Neural crest cell (in vitro differentiated cells): ENCODE measurements at regions not wholly inside any gene's neighbourhood (a gene's known extent, or its start where the extent isn't known, plus 50 kb on each side); places are given as distances from the start of the nearest gene placed in this dataset.

Source experiments
- DNase-seq: peaks from one replicate; pipeline ENCODE4 v3.0.0; 2021; ENCODE audit warnings: low read depth, mixed read lengths, low spot score
- H3K27ac Mint-ChIP-seq: one replicate; pipeline ENCODE4 v1.8.0; 2021; ENCODE audit warnings: mild to moderate bottlenecking, mixed read lengths; ENCODE audit not compliant: unreplicated experiment
- H3K27me3 Mint-ChIP-seq: 2 replicates; pipeline ENCODE4 v1.8.0; 2021; ENCODE audit warnings: low read depth, mild to moderate bottlenecking, mixed read lengths
- H3K36me3 Mint-ChIP-seq: 2 replicates; pipeline ENCODE4 v1.8.0; 2021; ENCODE audit warnings: low read depth, mild to moderate bottlenecking, mixed read lengths
- H3K4me1 Mint-ChIP-seq: 2 replicates; pipeline ENCODE4 v1.8.0; 2021; ENCODE audit warnings: mixed read lengths
- H3K4me3 Mint-ChIP-seq: one replicate; pipeline ENCODE4 v1.8.0; 2021; ENCODE audit warnings: mild to moderate bottlenecking, mixed read lengths
- H3K9me3 Mint-ChIP-seq: 2 replicates; pipeline ENCODE4 v1.8.0; 2021; ENCODE audit warnings: mixed read lengths
- TF ChIP-seq, protein P1 (sequence below): fragments of 200-600 bp; sonication (generic); conservative IDR thresholded peaks from 2 replicates; pipeline ENCODE4 v1.5.0; 2021; ENCODE audit warnings: antibody characterized with exemption, mild to moderate bottlenecking

DNA sequence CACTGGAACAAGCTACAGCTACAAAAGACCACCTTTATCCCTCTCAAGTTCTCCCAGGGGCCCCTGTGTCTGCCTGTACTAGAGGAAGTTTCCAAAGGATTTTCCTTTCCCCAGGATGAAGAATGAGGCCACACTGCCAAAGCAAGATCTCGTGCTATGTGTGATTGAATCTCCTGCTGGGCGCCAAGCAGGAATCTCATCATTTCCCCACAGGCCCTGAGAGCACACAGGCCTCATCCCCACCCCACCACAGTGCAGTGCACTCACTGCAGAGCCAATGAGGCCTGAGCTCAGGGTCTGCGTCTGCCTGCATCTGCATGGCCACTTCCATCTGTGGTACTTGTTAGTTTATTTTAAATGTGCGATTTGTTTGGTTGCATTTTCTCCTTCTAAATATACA lies 387.4 kb upstream of the ASIC2 start:
- no peak overlapping the region for H3K27ac Mint-ChIP-seq
- peaks cover 8% of the 10 kb centered on the region for H3K27me3 Mint-ChIP-seq
- H3K9me3 Mint-ChIP-seq, result no peaks in the 10 kb centered on the region
- no peaks in the 10 kb centered on the region for H3K36me3 Mint-ChIP-seq
- no peaks in the 10 kb centered on the region for H3K4me1 Mint-ChIP-seq
- H3K4me3 Mint-ChIP-seq, result no peak overlapping the region
- no peak for DNase-seq
- TF ChIP-seq, protein P1, sequence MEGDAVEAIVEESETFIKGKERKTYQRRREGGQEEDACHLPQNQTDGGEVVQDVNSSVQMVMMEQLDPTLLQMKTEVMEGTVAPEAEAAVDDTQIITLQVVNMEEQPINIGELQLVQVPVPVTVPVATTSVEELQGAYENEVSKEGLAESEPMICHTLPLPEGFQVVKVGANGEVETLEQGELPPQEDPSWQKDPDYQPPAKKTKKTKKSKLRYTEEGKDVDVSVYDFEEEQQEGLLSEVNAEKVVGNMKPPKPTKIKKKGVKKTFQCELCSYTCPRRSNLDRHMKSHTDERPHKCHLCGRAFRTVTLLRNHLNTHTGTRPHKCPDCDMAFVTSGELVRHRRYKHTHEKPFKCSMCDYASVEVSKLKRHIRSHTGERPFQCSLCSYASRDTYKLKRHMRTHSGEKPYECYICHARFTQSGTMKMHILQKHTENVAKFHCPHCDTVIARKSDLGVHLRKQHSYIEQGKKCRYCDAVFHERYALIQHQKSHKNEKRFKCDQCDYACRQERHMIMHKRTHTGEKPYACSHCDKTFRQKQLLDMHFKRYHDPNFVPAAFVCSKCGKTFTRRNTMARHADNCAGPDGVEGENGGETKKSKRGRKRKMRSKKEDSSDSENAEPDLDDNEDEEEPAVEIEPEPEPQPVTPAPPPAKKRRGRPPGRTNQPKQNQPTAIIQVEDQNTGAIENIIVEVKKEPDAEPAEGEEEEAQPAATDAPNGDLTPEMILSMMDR, result no peak

DNA sequence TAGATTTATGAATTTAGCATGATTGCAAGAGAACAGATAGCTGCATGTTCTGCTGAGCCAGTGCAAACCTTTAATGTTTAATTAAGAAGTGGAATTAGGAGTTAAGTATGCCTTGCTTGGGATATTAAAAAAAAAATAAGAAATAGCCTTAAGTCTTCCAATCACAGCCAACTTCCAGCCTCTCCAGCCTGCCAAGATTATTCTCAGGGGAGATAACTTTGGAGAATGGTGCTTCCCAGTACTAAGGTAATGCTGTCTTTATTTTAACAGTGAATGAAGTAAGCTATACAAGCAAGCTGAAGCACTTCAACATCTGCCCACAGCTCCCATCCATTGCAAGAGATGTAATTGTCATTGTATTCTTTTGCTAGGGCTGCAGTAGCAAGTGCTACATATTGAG lies 389.5 kb upstream of the ASIC2 start:
- H3K36me3 Mint-ChIP-seq, result no peaks in the 10 kb centered on the region
- TF ChIP-seq, protein P1, result no peak

DNA sequence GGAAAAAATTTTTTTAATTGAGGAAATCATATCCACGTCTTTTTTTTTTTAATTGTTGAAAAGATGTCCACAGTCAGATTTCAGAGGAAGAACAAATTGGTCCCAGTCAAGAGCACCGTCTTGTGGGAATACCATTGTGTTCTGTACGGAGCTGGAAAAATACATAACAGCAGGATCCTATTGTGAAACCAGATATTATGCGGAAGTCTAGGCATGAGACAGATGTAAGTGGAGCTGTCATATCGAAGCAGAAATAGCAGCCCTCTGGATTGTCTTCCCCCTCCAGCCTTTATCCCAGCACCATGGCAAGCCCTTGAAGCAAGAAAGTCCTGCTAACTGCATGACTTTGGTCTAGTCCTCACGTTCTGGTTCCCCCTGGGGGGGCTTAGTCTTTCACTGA lies 391.6 kb upstream of the ASIC2 start:
- H3K4me3 Mint-ChIP-seq, result no peak overlapping the region
- H3K27me3 Mint-ChIP-seq, result peaks cover 35% of the 10 kb centered on the region
- peaks cover 4% of the 10 kb centered on the region for H3K9me3 Mint-ChIP-seq
- TF ChIP-seq, protein P1, result no peak
- H3K4me1 Mint-ChIP-seq, result no peaks in the 10 kb centered on the region
- no peak for DNase-seq
- H3K36me3 Mint-ChIP-seq, result no peaks in the 10 kb centered on the region
- H3K27ac Mint-ChIP-seq, result no peak overlapping the region

More for the DNA sequence above, 389.5 kb upstream of the ASIC2 start:
- Mint-ChIP-seq H3K27ac (no peak overlapping the region), H3K4me3 (no peak overlapping the region), H3K4me1 (no peaks in the 10 kb centered on the region), H3K9me3 (no peaks in the 10 kb centered on the region), H3K27me3 (peaks cover 14% of the 10 kb centered on the region)
- no peak for DNase-seq

DNA sequence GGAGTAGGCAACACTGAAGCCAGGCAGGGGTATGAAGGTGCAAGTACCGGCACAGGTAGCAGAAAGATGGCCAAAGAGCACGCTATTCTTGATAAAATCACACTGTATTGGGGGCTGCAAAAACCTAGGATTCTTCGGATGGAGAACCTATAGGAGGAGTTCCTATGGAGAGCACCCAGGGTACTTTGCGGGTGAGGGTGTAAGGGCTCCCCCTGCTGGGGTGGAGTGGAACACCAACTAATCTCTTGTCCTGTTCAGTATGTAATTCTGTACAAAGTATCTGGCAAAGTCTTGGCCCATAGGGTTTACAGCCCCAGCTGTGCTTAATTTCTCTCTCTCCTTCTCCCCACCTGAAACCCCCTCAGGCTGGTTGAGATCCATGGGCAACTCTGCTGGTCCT lies 393.1 kb upstream of the ASIC2 start:
- TF ChIP-seq, protein P1, result peak; percentile 60
- peaks cover 4% of the 10 kb centered on the region for H3K9me3 Mint-ChIP-seq
- no peak overlapping the region for H3K4me3 Mint-ChIP-seq
- peak; percentile 25 for DNase-seq
- no peak overlapping the region for H3K27ac Mint-ChIP-seq
- no peaks in the 10 kb centered on the region for H3K4me1 Mint-ChIP-seq
- H3K27me3 Mint-ChIP-seq, result peaks cover 37% of the 10 kb centered on the region
- H3K36me3 Mint-ChIP-seq, result no peaks in the 10 kb centered on the region

DNA sequence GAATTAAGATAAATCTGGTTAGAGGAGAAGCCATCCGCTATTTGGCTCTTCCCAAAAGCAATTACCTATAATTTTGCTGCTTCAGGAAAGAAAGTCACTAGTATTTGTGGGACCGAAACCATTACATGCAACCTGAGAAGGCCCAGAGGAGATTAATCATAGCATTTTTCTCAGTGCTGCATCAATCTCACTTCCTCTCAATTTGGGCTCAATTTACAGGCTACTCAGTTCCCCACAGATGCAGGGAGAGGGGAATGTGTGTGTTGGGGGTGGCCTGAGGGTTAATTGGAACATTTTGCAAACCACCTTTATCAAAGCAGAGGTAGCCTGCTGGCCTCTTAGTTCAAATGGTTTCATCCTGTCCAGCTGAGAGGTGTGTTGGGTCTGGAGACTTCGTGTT lies 394.7 kb upstream of the ASIC2 start:
- H3K36me3 Mint-ChIP-seq, result no peaks in the 10 kb centered on the region
- H3K4me1 Mint-ChIP-seq, result no peaks in the 10 kb centered on the region
- no peak overlapping the region for H3K4me3 Mint-ChIP-seq
- peaks cover 4% of the 10 kb centered on the region for H3K9me3 Mint-ChIP-seq
- no peak overlapping the region for H3K27ac Mint-ChIP-seq
- peaks cover 43% of the 10 kb centered on the region for H3K27me3 Mint-ChIP-seq
- no peak for DNase-seq
- TF ChIP-seq, protein P1, result no peak

DNA sequence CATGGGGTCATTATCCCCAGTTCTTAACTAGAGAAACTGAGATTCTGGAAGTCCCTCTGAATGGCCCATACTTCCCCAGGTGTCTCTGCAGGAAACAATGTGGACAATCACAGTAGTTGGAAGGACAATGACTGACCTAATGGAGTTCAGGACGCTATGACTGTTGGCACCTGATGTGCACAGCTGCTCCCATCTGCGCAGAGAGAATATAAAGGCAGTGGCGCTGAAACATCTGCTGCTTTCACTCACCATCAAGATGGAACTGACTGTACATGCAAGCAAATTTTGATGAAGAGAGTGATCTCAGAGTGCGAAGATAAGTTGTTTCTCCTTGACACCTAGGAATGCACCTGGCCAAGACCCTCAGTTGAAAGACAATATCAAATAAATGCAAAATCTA lies 395.7 kb upstream of the ASIC2 start:
- H3K27ac Mint-ChIP-seq, result no peak overlapping the region
- DNase-seq, result no peak
- H3K4me3 Mint-ChIP-seq, result no peak overlapping the region
- H3K4me1 Mint-ChIP-seq, result no peaks in the 10 kb centered on the region
- TF ChIP-seq, protein P1, result no peak
- peaks cover 4% of the 10 kb centered on the region for H3K9me3 Mint-ChIP-seq
- H3K36me3 Mint-ChIP-seq, result no peaks in the 10 kb centered on the region
- H3K27me3 Mint-ChIP-seq, result peaks cover 52% of the 10 kb centered on the region
